NOMO-1 (cell line): ENCODE measurements at regions not wholly inside any gene's neighbourhood (a gene's known extent, or its start where the extent isn't known, plus 50 kb on each side); places are given as distances from the start of the nearest gene placed in this dataset.
"Not testable (repeated sequence)": the region's sequence is repeated elsewhere in the genome, so short reads cannot be mapped to it uniquely, and the experiment has no call there.

Experiments used
- DNase-seq, 2 experiments: peaks; one replicate each; lab custom pipeline; 2025; ENCODE audit not compliant: unreplicated experiment in 2 of 2; lab: John Stamatoyannopoulos, UW

DNA sequence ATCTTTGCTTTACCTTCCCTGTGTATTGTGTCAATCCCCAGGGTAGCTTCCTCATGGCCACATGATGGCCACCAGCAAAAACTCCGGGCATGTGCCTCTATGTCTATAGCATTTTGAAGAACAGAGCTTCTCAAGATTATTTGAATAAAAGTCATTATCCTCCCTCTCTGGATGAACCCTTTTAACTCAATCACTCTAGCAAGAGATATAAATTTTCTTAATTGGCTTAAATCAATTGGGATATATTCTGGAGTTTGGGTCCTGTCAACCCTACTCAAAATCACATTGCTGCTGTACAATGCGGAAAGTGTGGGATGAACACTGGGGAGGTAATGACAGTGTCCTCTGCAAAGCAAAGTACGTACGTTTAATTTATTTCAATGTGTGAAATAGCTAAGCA is 370.6 kb upstream of the LRRC3B start:
- no peak for DNase-seq

DNA sequence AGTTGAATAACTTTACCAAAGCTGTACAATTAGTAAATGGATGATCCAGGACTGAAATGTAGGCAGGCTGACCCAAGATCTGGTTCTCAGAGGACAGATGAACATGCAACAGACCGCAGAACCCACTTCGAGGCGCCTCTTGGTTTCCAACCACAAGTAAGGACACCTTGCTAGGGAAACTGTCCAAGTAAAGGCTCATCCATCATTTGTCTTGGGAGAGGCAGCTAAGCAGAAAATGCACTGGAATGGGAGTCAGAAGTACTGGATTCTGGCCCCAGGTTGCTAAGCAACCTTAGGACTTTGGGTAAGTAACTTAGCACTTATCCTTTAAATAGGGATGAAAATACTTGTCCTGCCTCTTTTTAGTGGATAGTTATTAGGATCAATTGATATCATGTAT is 366.3 kb upstream of the LRRC3B start:
- DNase-seq, result no peak

DNA sequence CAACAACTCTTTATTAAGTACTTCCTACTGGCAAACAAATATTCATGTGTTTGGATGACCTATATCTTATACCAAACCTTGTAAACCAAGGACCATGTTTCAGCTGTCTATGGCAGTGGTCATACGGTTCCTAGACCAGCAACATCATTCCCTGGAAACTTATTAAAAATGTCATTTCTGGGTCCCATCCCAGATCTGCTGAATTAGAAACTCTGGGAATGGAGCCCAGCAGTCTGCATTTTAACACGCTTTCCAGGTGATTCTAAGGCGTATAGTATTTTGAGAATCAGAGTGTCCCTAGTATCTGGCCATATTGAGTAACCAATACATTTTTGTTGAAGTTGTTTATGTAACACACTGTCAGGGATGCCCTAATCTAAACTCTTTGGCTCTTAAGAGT is 363.4 kb upstream of the LRRC3B start:
- DNase-seq, result no peak

DNA sequence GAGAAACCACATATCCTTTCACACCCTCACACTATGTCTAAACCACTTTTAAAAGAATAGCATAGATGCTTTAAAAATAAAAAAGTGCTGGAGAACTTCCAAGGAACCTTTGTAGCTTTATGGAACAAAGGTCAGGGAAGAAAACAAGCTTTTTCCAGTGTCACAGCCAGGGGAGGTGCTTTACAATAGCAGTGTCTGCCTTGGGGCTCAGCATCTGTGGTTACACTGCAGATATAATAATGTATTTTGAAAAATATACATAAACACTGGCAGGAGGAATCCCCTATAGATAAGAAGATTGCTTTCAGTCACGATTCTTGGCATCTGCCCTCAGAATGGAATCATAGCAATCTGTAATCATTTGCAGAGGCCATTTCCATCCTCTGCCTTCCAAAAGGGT is 362.4 kb upstream of the LRRC3B start:
- DNase-seq, result no peak

DNA sequence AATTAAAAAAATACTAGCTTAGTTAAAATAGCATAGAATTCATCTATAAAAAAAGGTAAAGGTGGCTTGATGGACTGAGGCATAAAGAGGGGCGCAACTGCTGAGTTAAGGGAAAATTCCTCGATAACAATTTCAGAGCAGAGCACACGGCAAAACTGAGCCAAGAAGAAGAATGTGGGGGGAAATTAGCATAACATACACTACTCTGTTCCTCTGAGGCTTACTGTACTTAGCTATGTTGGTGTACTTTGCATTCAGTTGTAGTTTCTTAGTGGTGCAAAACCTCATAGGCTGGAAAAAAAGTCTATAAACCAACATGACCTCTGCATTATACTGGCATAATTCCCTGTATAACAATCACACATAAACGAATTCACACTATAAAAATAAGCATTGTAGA is 357.9 kb upstream of the LRRC3B start:
- no peak for DNase-seq

DNA sequence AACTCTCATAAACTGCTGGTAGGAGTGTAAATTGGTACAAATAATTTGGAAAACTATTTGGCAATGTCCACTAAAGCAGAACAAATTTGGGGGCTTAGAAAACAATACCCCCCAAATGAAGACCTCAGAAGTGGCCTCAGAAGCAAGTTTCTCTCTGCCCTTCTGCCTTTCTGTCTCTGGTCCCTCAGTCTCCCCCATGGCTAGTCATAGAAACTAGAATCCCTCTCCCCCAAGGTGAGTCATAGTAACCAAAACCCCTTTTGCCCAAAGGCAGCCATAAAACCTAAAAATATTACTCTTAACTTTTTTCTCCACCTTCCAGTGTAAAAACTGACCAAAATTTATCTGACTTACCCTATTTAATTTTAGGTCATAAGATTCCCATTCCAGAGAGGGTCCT is 350.7 kb upstream of the LRRC3B start:
- DNase-seq, result no peak

DNA sequence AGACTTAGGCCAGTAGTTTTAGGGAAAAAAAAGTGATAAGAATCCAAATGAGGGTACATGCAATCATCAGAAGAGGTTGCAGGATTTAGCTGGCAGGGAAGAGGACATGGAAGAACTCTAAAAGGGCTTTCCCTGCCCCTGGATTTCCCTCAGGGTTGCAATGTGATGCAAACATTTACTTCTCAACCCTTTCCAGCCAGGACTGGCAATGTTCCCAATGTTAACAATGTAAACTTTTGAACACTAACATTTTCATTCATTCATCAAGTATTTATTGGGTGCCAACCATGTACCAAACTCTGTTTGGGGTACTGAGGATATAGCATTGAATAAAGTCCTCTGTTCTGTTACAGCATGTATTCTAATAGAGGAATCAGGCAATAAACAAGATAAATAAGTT is 349.4 kb upstream of the LRRC3B start:
- no peak for DNase-seq

DNA sequence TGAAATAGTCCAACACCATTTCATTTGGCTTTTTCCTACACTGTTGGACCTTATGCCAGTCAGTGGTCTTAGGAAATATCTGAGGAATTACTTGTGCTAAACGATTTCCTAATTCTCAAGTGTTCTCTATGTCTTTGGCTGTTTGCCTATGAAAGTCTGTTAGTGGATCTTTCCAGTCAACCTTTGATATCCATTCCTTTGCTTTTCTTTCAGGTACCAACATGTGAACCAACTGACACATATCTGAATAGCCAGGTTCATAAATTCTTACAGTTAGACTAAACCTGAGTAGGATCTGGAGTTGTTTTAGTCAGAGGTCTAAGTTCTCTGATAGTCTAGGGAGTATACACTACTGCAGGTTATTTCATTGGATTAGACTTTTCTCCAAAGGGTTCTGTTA is 343.5 kb upstream of the LRRC3B start:
- DNase-seq, result no peak

DNA sequence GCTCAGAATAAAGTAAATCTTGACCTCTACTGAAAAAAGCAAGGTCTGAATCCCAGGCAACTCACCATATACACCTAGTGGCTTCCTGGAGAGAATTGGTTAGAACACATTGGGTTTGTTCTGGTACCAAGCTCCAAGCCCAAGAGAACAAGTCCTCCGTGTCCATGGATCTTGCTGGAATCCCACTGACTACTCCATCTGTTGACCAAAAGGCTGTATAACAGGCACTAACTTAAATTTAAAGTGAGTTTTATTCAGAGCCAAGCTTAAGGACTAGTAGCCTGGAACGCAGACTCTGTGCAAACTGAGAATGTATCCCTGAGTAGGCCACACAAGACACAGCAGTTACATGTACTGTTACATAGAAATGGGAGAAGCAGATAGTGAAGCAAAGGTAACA is 342.1 kb upstream of the LRRC3B start:
- no peak for DNase-seq

DNA sequence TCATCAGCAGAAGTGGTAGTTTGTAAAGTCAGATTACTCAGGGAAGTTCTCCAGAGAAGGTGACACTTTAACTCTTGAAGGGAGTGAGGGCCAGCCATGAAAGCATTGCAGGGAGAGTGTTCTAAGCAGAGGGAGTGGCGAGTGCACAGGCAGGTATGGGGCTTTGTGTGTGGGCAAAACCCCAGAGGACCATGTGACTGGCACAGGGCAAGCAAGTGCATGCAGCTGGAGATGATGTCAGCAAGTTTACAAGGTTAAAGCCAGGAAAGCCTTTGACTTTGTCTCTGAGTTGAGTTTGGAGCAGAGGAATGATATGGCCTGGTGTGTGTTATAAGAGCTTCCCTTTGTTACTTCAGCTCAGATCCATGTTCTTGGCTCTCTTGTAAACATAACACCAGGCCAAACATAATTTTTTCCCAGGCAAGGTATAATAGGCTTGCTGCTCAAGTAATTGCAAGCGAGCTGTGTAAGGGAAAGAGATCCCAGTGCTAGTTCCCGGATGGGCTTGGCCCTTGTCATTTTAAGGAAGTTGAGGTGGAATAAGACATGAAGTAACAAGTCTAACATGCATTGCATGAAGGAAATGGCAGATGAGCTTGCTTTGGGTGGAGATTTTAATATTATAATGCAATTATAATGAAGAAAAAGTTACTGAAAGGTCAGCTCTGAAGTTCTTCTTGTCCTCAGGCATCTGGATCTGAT is 341.1 kb upstream of the LRRC3B start:
- DNase-seq, result no peak

DNA sequence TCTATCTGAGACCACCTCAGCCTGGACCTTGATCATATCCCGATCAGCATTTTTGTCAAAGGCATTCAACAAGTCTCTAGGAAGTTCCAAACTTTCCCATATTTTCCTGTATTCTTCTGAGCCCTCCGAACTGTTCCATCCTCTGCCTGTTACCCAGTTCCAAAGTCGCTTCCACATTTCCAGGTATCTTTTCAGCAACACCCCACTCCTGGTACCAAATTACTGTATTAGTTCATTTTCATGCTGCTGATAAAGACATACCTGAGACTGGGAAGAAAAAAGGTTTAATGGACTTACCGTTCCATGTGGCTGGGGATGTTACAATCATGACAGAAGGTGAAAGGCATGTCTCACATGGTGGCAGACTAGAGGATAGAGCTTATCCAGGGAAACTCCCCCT is 338.1 kb upstream of the LRRC3B start:
- not testable (repeated sequence) for DNase-seq

DNA sequence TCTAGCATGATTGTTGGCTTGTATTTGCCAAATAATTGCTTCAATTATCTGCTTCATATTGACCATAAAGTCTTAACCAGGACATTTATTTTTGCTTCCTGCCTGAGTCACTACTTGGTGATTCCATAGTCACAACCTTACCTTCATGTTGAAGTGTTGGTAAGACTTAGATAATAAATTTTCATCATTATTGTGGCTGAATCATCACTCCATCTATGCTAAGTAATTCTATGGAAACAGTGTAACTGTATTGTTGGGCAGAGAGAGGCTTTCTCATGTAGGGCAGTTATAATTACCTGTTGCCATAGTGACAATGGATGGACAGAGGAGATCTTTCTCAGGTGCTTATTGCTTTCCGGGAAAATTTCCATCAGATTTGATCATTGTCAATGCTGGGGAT is 330.7 kb upstream of the LRRC3B start:
- DNase-seq, result no peak

DNA sequence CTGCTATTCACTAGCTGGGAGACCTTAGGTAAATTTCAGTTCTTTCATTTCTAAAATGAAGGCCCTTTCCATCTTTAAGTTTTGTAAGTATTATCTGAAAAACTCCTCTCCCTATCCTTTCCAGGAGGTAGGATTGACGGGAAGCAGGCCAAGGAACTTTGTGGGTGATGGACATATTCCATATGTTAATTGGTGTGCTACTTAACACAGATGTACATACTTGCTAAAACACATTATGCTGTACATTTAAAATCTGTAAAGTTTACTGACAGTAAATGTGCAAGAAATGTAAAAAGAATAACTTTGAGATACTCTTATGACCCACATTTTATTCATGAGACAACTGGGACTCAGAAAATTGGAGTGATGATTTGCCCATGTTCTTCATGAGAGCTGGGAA is 329.8 kb upstream of the LRRC3B start:
- no peak for DNase-seq

DNA sequence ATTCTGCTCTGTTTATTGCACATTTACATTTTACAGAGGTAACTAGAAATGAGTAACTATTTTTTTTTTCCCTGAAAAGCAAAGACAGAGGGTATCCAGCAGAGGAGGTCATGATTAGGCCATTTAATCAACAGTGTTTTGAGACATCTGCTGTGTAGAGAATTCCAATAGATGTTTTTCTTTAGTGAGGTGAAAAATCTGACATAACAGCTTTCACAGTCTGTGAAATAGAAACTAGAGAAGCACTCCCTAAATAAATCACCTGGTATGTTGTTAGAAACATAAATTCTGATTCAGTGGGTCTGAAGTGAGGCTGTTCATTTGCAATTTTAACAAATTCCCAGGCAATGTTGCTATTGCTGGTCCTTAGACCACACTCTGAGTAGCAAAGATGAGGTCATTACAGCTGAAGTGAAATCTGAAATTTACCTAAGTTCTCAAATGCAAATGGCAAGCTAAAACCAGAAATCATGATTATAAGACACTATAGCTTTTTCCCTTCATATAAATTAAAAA is 329.2 kb upstream of the LRRC3B start:
- no peak for DNase-seq

DNA sequence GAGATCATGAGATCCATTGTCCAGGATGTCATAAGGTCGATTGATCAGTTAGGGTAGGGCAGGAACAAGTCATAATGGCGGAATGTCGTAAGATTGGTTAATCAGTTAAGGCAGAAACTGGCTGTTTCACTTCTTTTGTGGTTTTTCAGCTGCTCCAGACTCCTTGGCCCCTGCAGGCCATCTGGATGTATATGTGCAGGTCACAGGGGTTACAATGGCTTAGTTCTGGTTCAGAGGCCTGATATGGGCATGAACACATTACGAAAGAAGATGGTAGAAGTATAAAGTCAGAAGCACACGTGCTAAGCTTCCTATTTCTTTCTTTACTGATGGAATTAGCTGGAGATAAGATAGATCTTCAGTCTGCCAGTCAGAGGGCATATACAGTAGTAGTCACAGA is 315.4 kb upstream of the LRRC3B start:
- peak; percentile 13 to 31 for DNase-seq

DNA sequence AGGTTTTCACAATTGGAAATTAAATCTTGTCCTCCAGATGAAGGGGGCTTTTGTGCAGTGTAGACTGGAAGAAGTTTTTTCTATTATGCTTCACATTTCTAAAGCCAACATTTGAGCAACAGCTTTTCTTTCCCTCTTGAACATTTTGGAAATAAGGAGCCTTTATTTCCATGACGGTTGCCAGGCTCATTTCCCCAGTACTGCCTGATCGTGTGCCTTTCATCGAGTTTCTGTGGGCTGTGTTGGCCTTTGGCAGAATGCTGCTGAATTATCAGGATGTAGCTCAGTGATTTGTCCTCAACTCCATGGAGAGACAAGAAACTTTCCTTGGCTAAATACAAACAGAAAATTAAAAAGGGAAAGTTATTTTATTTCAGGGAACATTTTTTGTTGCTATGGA is 314.8 kb upstream of the LRRC3B start:
- DNase-seq, result no peak

DNA sequence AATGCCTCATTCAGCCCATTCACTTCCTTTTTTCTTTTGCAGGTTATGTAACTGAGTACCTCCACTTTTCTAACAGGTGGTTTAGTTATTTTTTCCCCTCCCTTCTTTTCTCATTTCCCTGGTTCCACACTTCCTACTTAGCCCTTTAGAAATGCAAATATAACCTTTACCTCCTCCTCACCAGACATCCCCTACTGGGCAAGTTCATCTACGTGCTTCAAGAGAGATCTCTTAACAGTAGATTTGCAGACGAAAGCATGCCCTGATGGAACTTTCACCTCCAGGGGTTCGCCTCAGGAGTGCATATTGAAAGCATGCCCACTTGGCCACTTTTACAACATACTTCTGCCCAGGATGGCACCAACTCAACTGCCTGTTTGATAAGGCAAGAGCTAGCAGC is 314.1 kb upstream of the LRRC3B start:
- DNase-seq, result no peak

DNA sequence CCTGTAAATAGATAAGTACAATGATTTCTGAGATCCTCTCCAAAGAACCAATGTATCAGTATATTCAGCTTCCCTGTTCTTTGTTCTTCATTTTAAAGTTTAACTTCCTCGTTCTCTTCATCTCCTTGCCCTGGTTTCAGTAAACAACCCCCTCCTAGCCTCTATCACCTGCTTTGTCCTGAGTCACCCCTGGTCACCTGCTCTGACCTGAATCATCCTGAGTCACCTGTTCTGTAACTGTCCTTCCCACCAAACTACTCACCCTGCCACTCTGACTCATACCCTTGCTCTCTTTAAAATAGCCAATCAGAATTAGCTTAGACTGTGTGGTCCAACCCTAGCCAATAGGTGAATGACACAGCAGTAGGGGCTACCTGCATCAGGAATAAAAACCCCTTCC is 313.0 kb upstream of the LRRC3B start:
- not testable (repeated sequence) for DNase-seq

DNA sequence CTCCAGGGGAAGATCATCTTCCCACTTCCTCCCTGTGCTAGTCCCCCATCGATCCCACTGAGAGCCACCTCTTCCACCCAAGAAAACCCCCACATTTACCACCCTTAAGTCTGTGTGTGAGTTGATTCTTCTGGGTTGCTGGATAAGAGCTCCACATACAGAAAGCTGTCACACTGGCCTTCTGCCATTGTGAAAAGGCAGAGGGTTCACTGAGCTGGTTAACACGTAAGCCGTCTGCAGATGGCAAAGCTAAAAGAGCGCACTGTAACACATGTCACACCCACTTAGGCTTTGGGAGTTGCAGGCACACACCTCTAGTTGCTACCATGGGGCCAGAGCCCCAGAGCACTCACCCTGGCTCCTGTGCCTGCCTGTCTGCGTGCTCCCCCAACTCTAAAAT is 309.8 kb upstream of the LRRC3B start:
- DNase-seq, result no peak

DNA sequence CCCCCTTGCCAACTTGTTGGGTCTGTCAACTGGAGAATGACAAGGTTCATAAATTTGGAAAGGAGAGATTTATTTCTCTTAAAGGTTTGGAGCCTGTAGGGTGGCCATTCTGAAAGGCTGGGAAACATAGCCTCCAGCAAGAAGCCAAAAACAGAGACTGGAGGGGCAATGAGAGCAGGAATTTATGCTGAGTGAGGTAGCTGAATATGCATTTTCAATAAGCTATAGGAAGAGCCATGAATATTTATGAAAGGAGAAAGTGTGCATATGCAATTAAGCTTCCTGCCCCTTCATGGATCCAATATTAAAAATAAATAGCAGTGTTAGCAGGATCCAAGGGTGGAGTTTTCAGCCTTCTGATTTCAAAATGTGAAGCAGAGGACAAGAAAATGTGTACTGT is 306.1 kb upstream of the LRRC3B start:
- no peak for DNase-seq

DNA sequence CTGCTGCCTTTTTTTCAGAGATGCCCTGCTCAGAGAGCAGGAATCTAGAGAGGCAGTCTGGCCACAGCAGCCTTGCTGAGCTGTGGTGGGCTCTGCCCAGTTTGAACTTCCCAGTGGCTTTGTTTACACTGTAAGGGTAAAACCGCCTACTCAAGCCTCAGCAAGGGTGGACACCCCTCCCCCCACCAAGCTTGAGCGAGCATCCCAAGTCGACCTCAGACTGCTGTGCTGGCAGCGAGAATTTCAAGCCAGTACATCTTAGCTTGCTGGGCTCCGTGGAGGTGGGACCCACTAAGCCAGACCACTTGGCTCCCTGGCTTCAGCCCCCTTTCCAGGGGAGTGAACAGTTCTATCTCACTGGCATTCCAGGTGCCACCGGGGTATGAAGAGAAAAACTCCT is 298.8 kb upstream of the LRRC3B start:
- not testable (repeated sequence) for DNase-seq

DNA sequence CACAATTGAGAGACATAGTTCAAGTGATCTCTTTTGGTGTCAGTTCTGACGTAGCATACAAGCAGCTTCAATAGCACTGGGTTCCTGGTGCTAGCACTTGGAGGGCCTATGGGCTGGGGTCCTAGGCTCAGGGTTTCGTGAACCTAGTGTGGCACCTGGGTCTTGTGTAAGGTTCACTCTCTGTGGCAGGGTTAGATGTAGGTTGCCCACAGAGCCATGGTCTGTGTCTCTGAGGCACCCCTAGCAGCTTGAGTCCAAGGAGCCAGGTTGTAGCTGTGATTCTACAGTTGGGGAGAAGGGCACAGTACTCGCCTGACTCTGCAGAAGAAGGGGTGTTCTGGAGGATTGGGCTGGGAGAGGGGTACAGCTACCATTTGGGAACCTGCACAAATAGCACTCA is 282.6 kb upstream of the LRRC3B start:
- no peak for DNase-seq

DNA sequence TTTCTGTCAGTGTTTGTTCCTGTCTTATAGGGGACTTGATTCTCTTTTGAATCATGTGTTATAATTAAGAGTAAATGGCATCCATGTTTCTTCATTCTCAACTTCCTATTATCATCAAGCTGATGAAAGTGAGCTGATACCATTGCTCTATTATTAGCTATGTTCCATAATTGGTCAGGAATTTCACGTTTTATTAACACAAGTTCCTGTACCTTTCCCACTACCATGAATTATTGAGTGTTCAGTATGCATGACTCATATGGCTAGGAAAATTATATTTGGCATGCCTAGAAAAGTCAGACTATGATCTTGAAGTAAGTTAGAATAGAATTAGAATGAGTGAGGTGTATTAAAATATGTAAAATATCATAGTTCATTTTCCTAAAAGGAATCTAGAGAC is 278.9 kb upstream of the LRRC3B start:
- no peak for DNase-seq
